LNCAP (cell line): ENCODE measurements at regions not wholly inside any gene's neighbourhood (a gene's known extent, or its start where the extent isn't known, plus 50 kb on each side); places are given as distances from the start of the nearest gene placed in this dataset.

Experiments used
- CTCF ChIP-seq: fragments of 450-650 bp; IDR thresholded peaks from 2 replicates; pipeline ENCODE4 v1.5.1; 2017; ENCODE audit warnings: mild to moderate bottlenecking

- no peak for TF ChIP-seq CTCF
Observed at GRCh38 chr9:550333-550732, 291.2 kb upstream of the DMRT1 start.

GRCh38 chr9:551986-552929, 289.2 kb upstream of the DMRT1 start:
- TF ChIP-seq CTCF: no peak

- TF ChIP-seq CTCF: no peak
Observed at GRCh38 chr9:555493-555892, 286.0 kb upstream of the DMRT1 start.

- no peak for TF ChIP-seq CTCF
Observed at GRCh38 chr9:556199-556598, 285.3 kb upstream of the DMRT1 start.

- no peak for TF ChIP-seq CTCF
Observed at GRCh38 chr9:556675-557074, 284.8 kb upstream of the DMRT1 start.

- TF ChIP-seq CTCF: no peak
Observed at GRCh38 chr9:557601-558201, 283.8 kb upstream of the DMRT1 start.

- no peak for TF ChIP-seq CTCF
Observed at GRCh38 chr9:561427-561826, 280.1 kb upstream of the DMRT1 start.
